ENCODE measurements at regions not wholly inside any gene's neighbourhood (a gene's known extent, or its start where the extent isn't known, plus 50 kb on each side); places are given as distances from the start of the nearest gene placed in this dataset.

- no peaks in the 10 kb centered on the region for H3K9me3 ChIP-seq (ENCODE audit: low read depth, low read length, poor library complexity, severe bottlenecking)
- BruUV-seq (replicated peaks): no TSS peak
- no peak for DNase-seq (ENCODE audit: low spot score)
- no peak overlapping the region for H3K4me3 ChIP-seq (ENCODE audit: low read depth, low read length, poor library complexity, severe bottlenecking)
- ChIA-PET POLR2A (ENCODE audit: low non-redundant PET) (no interaction called here), CTCF (no interaction called here)
- intact Hi-C loops (cut with micrococcal nuclease; ENCODE audit: unreplicated experiment): no loop called here
- H3K4me1 ChIP-seq (ENCODE audit: insufficient read depth, low read length, poor library complexity, severe bottlenecking): no peaks in the 10 kb centered on the region
- TF ChIP-seq CTCF (conservative IDR thresholded peaks at IDR 0.05; ENCODE audit: low read depth, low read length) (no peak), EZH2 (IDR thresholded peaks at IDR 0.05; ENCODE audit: borderline replicate concordance, low read depth, low read length, poor library complexity, severe bottlenecking) (no peak)
- H3K27me3 ChIP-seq (replicated peaks; ENCODE audit: insufficient read depth, low read depth, low read length, poor library complexity): no peaks in the 10 kb centered on the region
- no peak overlapping the region for H3K27ac ChIP-seq (ENCODE audit: low read depth, low read length, poor library complexity, severe bottlenecking)
- no peaks in the 10 kb centered on the region for H3K36me3 ChIP-seq (ENCODE audit: insufficient read depth, low read length, poor library complexity, severe bottlenecking)
Measured at GRCh38 chr6:10272591-10272990, 142.3 kb downstream of the TFAP2A start.

- DNase-seq (ENCODE audit: low spot score): no peak
- no peaks in the 10 kb centered on the region for H3K9me3 ChIP-seq (ENCODE audit: low read depth, low read length, poor library complexity, severe bottlenecking)
- TF ChIP-seq EZH2 (IDR thresholded peaks at IDR 0.05; ENCODE audit: borderline replicate concordance, low read depth, low read length, poor library complexity, severe bottlenecking) (no peak), CTCF (conservative IDR thresholded peaks at IDR 0.05; ENCODE audit: low read depth, low read length) (no peak)
- H3K4me3 ChIP-seq (ENCODE audit: low read depth, low read length, poor library complexity, severe bottlenecking): no peak overlapping the region
- intact Hi-C loops (cut with micrococcal nuclease; ENCODE audit: unreplicated experiment): no loop called here
- ChIA-PET POLR2A (ENCODE audit: low non-redundant PET) (no interaction called here), CTCF (no interaction called here)
- H3K27ac ChIP-seq (ENCODE audit: low read depth, low read length, poor library complexity, severe bottlenecking): no peak overlapping the region
- H3K4me1 ChIP-seq (ENCODE audit: insufficient read depth, low read length, poor library complexity, severe bottlenecking): no peaks in the 10 kb centered on the region
- BruUV-seq (replicated peaks): no TSS peak
- no peaks in the 10 kb centered on the region for H3K36me3 ChIP-seq (ENCODE audit: insufficient read depth, low read length, poor library complexity, severe bottlenecking)
- no peaks in the 10 kb centered on the region for H3K27me3 ChIP-seq (replicated peaks; ENCODE audit: insufficient read depth, low read depth, low read length, poor library complexity)
Measured at GRCh38 chr6:10271982-10272381, 142.9 kb downstream of the TFAP2A start.

- no peak for TF ChIP-seq EZH2 (IDR thresholded peaks at IDR 0.05; ENCODE audit: borderline replicate concordance, low read depth, low read length, poor library complexity, severe bottlenecking)
- Histone ChIP-seq H3K36me3 (ENCODE audit: insufficient read depth, low read length, poor library complexity, severe bottlenecking) (no peaks in the 10 kb centered on the region), H3K27ac (ENCODE audit: low read depth, low read length, poor library complexity, severe bottlenecking) (no peak overlapping the region), H3K9me3 (ENCODE audit: low read depth, low read length, poor library complexity, severe bottlenecking) (no peaks in the 10 kb centered on the region), H3K27me3 (replicated peaks; ENCODE audit: insufficient read depth, low read depth, low read length, poor library complexity) (no peaks in the 10 kb centered on the region), H3K4me1 (ENCODE audit: insufficient read depth, low read length, poor library complexity, severe bottlenecking) (no peaks in the 10 kb centered on the region), H3K4me3 (ENCODE audit: low read depth, low read length, poor library complexity, severe bottlenecking) (no peak overlapping the region)
- ChIA-PET CTCF (no interaction called here), POLR2A (ENCODE audit: low non-redundant PET) (no interaction called here)
- intact Hi-C loops (cut with micrococcal nuclease; ENCODE audit: unreplicated experiment): no loop called here
- BruUV-seq (replicated peaks): no TSS peak
- no peak for DNase-seq (ENCODE audit: low spot score)
Measured at GRCh38 chr6:10269814-10270472, 144.9 kb downstream of the TFAP2A start.

All from A673 (cell line).